Frontal cortex (tissue), 3 donors: ENCODE measurements at regions not wholly inside any gene's neighbourhood (a gene's known extent, or its start where the extent isn't known, plus 50 kb on each side); places are given as distances from the start of the nearest gene placed in this dataset.
A peak's percentile ranks its signal among the peaks of the same experiment; 100 is the strongest.
"Not testable (repeated sequence)": the region's sequence is repeated elsewhere in the genome, so short reads cannot be mapped to it uniquely, and the experiment has no call there.

Experiments used
- DNase-seq, 2 donors: peaks; one replicate each; pipeline ENCODE4 v3.0.0; 2012; ENCODE audit warnings: low spot score in 2 of 2
- FAIRE-seq: peaks from 2 replicates; lab custom pipeline; 2012; peaks lifted over from hg19 to GRCh38; lab: Jason Lieb, UNC
- donor health status: control.
- donor health status: control.
- donor health status: control.

DNA sequence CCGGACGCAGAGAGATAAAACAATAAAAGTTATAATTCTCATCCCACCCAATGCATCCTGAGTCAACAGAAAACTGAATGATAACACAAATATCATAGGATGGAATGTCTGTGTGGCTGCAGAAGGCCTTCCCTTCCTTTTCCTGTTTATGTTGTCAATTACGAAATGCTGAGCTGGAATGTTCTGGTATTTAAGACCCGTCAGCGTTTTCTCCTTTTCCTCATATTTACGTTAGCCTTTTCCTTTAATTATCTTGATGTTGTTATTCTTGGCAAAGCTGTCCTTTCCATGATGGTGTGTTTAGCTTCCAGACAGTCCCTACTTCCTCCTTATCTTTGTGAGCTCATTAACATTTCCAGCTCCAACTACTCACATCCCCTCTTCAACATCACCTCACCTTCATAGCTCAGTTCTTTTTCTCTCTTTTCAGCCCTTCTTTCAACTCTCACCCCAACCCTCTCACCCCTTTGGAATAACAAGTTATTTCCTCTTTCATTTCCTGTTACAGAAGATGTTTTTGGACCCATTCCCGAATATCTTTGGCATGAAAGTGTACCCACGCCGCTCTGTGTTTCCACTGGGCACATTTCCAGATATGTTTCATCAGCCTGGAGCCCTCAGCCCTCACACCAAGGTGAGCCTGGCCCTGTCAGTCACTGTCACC, 221.6 kb downstream of the NR2F1-AS1 start:
- FAIRE-seq: no peak
- no peak for DNase-seq

DNA sequence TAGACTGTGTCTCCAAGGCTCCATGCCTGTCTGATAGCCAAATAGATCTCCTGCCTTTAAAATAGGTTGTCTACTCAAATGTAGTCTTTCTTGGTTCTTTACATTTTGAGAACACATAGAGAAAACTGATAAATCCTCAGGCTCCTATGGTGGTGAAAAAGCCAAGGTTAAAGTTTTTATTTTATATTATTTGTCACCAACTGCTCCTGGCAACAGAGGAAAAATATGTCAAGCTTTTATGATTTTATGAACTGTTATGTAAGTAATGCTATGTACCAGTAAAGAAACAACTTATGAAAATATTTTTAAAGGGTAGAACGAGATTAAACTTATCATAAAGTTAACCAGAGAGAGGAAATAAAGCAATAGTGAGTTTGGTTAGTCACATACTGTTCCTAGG, 222.8 kb downstream of the NR2F1-AS1 start:
- DNase-seq: no peak
- FAIRE-seq: no peak

DNA sequence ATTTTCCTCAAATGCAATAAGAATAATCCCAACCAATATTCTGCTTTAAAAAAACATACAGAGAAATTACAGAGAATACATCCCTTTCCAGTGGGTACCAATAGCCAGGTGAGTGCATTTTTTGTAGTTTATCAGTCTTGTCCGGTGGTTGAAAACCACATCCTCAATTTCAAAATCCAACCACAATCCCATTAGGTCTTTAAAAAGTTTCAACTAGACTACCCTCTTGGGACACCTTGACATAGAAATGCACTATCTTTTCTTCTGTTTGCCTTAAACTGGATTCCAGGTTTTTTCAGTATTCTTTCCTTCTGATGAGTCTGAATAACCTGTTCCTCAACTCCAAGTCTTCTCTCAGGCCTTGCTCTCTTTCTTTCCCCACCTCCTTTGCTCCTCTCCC, 223.3 kb downstream of the NR2F1-AS1 start:
- DNase-seq (no peak), FAIRE-seq (no peak)

DNA sequence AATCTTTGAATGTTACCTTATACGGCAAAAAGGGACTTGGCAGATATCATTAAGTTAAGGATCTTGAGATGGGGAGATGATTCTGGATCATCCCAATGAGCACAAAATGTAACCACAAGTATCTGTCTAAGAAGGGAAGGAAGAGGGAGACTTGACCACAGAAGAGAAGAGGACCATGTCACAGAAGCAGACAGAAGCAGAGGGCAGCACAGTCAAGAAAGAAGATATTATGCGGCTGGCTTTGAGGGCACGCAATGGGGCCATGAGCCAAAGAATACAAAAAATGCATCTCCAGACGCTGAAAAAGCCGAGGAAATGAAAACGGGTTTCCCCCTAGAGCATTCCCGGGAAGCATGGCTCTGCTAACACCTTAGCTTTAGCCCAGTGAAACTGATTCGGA, 225.3 kb downstream of the NR2F1-AS1 start:
- no peak for DNase-seq
- FAIRE-seq: no peak

DNA sequence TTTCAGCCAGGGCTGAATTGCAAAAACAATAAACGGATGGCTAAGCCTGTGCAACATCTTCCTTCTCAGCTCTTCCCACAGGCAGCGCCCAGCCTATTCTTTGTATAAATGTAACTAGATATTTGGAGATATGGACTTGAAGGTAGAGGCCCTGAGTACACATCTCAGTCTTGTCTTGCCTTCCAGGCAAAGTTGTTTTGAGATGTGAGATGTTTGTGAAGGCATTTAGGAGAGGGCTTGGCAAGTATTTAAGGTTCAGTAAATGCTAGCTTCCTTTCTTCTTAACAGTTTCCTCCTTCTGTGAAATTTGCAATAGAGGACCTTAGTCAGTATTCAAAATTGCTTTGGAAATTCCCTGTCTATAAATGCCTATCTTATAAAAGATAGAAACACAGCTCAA, 228.8 kb downstream of the NR2F1-AS1 start:
- FAIRE-seq: no peak

DNA sequence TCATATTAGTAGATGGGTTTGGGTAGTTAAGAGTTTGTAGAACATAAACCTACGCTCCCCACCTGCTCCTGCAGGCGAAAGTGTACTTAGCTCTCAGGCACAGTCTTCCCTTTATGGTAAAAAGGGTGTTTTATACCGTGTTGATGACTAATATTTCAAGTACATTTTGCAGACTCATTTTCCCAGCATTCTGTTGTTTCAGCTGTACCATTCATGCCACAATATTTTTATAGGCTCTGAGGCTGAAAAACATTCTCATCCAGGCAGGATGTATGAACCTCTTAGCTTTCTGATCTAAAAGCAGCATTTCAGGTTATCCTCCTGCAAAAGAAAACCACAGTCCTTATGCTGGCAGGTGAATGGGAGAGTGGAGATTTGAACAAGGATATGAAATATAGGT, 231.4 kb downstream of the NR2F1-AS1 start:
- DNase-seq: no peak

More for the DNA sequence above, 228.8 kb downstream of the NR2F1-AS1 start:
- DNase-seq: no peak

DNA sequence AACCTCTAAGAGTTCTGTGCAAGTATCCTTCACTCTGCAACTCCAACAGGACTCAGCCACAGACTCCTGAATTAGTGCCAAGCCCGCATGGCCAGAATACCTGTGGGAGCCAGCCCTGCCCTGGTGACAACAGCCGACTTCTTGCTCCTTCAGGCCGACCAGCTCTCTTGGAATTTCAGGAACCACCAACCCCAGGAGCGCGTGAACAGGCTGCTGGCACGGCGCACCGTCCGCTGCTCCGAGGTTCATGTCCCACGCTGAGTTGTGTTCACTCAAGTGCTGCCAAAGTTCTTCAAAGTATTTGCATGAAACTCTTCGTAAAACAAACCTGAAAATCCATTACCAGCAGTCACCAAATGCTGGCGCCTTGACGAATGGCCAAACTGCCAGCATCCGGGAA, 232.8 kb downstream of the NR2F1-AS1 start:
- no peak for FAIRE-seq

More for the DNA sequence above, 231.4 kb downstream of the NR2F1-AS1 start:
- no peak for FAIRE-seq

DNA sequence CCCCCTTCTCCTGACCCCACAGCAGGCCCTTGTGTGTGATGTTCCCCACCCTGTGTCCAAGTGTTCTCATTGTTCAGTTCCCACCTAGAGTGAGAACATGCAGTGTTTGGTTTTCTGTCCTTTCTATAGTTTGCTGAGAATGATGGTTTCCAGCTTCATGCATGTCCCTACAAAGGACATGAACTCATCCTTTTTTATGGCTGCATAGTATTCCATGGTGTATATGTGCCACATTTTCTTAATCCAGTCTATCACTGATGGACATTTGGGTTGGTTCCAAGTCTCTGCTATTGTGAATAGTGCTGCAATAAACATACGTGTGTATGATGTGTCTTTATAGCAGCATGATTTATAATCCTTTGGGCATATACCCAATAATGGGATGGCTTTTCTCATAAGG, 234.2 kb downstream of the NR2F1-AS1 start:
- not testable (repeated sequence) for DNase-seq, FAIRE-seq

More for the DNA sequence above, 232.8 kb downstream of the NR2F1-AS1 start:
- DNase-seq: no peak

DNA sequence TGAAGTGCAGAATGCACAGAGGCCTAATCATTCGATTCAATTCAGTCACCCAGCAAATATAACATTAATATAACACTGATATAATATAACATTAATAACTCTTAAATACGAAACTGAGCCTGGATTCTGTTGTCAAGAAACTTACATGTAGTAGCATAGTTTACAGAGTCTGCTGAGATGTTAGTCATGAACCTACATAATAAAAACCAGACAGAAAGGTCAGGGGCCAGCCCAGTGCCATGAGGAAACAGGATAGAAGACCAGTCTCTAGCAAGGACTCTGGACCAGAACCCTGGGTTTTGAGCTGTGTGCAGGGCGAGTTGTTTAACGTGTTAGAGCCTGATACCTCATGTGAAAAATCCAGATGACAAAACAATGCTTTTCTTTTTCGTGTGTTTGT, 234.7 kb downstream of the NR2F1-AS1 start:
- DNase-seq (no peak), FAIRE-seq (no peak)

DNA sequence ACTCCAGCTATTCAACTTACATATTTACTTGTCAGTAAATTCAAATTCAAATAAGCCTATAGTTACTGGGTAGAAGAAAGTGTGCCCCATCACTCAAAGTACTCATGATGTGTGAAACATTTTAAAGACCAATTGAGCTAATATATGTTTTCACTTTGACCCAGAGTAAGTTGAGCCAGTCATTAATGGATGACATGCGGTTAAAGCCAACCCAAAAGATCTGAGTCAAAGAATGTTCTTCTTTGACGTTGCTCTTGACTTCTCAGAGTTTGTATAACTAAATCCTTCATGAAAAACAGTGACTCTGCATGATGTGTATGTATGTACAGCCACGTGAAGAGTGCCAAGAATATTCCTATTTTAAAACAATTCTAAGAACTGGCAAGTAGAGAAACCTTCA, 237.4 kb downstream of the NR2F1-AS1 start:
- DNase-seq: no peak
- no peak for FAIRE-seq

DNA sequence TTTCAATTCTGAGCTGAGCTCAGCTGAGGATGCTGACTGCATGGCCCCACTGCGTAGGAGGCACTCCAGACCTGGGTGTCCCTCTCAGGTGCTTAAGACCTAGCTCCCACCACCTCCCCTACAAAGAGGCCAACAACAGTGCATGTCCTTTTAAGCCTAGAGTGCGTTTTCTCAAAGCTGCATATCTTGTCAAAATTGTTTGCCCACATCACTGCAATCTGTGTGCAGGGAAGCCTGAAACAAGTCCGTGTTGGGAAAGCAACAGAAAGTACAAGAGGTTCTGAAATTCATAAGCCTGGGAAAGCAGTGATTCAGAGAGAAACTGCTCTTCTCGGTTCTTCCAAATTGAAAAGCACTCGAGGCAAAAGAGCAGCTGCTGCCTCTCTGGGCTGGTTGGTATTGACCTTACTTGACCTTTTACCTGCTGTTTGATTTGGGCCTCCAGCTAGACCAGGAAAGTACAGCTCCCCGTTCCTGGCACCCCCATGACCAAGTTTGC, 238.4 kb downstream of the NR2F1-AS1 start:
- FAIRE-seq (no peak), DNase-seq (peak in 1 of 2 donors; percentile 21)

DNA sequence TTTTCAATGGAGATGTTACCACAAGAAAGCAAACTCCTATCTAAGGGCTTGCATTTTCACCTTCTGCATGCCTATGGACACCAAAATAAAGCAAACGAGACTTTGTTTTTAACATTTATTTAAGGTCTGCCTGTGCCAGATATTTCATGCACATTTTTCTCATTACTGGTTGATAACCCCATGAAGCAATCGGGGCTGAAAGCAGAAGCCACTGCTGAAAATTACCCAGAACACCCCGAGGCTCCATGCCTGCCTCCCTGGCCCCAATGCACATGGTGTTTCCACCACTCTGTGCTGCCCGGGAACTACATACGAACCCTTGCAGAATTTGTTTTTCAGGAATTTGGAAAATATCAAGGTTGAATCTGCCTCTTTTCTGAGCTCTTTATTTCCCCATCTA, 240.1 kb downstream of the NR2F1-AS1 start:
- FAIRE-seq (no peak), DNase-seq (no peak)

DNA sequence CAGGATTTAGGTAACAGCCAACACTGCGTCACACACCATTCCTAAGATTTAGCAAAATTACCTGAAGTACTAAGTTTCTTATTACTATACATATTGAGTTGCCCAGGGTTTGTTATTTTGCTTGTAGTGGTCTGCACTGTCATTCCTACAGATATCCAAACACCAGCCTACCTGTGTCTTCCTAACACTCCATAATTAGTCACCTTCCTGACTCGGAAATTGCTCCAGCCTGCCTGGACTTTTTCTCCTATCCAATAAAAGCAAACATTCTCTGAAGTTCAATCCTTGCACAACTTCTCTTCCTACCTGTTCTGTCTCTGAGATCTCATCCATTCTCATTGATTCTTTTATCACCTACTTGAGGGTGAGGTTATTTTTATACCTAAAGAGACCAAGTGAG, 243.9 kb downstream of the NR2F1-AS1 start:
- no peak for FAIRE-seq
- no peak for DNase-seq

DNA sequence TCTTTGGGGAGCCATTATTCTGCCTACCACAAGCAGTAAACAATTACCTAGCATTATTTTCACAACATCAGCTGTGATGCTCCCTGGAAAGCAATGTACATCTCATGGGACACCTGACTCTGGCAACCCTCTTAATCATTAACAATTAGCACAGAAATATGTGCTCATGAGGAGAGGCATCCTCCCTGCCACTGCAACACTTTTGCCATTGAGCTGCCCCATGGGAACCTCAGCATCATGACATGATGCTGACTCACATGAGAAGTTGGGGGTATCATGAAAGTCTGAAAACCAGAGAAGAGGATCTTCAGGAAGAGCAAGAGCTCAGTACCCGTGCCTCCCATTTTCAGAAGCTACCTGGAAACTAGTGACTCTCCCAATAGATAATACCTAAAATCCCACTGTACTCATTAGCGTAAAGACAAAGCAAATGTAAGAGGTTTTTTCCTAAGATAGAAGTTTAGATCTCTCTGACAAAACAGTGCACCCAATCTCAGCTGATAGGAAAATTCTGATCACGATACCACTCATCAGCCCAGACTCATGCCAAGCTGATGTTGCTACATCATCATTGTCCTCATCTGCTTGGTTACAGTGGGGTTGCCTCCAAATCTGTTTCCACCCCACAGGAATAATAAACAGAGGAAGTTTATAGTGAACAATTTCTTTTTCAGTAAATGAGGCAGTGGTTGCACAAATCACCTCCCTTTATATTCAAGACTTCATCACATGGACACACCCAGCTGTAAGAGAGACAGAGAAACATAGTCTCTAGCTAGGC, 244.5 kb downstream of the NR2F1-AS1 start:
- FAIRE-seq: no peak
- DNase-seq: no peak

DNA sequence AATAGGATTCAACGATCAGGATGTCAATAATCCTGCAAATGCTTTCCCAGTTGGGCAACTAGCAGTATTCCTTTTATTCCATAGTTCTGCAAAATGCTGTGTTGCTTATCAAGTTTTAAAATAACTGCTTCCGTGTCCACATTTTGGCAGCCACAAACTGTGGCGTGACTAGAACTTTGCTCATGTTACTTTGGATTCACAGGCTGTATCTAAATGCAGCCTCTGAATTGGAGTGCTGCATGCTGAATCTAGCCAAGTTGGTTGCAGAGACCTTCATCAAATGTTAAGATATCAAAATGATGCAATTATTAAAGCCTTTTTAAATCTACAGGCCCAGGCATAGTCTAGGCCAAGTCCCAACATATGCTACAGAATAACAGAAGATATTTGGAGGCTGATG, 249.2 kb downstream of the NR2F1-AS1 start:
- no peak for DNase-seq
- FAIRE-seq: no peak

DNA sequence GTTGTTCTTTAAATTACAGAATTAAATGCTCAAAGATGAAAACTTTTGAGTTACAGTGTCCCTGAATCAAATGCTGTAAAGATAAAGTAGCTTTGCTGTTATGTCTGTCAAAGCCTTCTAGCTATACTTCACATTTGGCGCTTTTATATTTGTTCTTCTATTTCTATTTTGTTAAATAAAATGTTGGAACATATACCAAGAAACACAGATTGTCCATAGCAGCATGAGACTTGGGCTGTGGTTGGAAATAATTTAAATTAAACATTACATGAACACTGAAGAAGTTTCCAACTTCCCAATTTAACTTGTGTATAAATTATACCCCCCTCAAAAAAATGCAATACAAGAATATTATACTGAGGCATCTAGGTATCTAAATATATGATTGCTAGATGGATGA, 249.8 kb downstream of the NR2F1-AS1 start:
- FAIRE-seq (no peak), DNase-seq (no peak)

DNA sequence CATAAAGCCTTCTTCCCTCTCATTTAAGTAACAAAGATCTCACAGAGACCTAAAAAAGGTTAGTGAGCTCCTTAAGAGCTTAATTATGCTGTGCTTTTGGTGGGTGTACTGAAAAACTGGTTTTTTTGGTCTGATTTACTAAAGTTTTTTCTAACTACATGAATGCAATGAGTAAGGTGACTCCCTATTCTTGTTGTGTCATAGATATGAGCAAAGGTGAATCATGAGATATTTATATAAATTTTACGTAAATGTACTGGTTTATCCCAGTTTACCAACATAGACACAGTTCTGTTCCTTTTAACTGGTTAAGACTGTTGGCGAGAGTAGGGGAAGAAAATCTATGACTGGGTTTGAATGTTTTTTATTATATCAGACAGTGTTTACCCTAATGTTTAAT, 250.5 kb downstream of the NR2F1-AS1 start:
- no peak for FAIRE-seq
- no peak for DNase-seq

DNA sequence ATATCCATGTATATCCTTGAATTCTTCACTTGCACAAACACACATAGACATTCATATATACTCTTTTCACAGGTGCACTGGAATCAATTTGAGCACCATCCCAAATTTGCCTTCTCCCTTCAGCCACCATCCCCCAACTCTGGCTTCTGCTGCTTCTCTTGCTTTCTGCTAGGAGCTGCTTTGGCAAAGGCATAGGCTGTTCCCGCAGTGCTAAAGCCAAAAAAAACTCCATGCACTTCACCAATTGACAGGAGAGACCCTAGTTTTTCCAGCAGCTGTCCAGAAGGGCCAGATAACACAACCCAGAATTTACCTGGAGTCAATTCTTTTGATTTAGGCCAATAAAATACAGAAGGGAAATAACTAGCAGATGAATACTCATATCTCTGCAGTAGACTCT, 251.3 kb downstream of the NR2F1-AS1 start:
- no peak for DNase-seq
- FAIRE-seq: no peak

DNA sequence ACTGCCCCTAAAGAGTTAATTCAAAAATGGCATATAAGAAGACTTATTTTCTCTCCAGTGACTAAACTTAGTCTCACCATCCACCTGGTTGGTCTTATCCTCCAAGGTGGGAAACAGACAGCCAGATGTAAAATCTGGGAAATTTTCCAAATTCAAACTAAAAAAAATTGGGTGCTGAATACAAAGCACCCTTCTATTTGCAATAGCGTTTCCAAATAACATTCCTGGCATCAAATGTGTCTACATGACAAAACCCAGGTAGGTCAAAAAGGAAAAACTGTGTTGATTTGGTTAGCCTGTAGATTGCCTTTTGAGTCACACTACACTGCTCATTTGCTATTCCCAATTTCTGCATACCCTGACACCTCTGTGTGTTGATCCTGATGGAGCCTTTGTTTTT, 252.2 kb downstream of the NR2F1-AS1 start:
- DNase-seq (no peak), FAIRE-seq (no peak)

DNA sequence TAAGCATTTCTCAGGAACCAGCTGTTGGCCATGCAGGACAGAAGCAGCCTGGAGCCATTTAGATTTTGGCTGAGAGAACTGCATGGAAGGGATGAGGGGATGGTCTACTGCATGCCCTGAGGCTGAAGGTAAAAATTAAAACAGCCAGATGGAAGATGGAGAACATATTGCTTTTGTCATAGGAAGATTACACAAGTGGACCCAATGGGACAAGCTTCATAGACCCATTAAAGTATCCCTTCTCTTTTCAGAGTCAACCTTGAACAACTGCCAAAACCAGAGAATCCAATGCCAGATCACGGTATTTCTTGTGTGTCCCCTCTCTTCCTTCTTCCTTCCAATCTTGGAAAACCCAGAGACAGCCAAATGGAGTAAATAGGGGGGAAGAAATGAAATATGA, 253.4 kb downstream of the NR2F1-AS1 start:
- FAIRE-seq: no peak
- DNase-seq: no peak

DNA sequence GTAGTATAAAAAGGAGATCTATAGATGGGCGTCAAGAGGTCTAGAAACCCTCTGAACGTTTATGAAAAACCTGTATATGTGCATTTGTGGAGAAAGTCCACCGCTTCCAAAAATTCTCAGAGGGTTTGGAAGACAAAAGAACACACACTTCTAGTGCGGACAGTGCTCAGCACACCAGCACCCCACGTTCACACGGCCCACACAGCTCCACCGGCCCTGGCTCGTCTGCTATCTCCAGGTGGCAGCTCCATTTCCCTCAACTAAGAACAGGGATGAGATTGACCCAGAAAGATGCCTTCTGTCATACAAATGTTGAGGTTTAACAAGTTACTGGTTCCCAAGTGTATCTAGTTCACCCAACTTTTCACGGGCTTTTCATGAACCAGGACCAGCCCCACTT, 255.1 kb downstream of the NR2F1-AS1 start:
- DNase-seq (no peak), FAIRE-seq (no peak)
